Immature natural killer cell (primary cell): ENCODE measurements at regions not wholly inside any gene's neighbourhood (a gene's known extent, or its start where the extent isn't known, plus 50 kb on each side); places are given as distances from the start of the nearest gene placed in this dataset.

Experiments
- DNase-seq, 3 donors: peaks; one replicate each; pipeline ENCODE4 v3.0.0; 2022; ENCODE audit warnings: mixed read lengths in 1 of 3
- H3K27ac Mint-ChIP-seq, 6 donors: one replicate each; pipeline ENCODE4 v1.8.0; 2020; ENCODE audit warnings: mixed read lengths in 6 of 6, mild to moderate bottlenecking in 5 of 6, inconsistent platforms in 4 of 6, moderate library complexity in 3 of 6
- H3K27me3 Mint-ChIP-seq, 3 donors: one replicate each; pipeline ENCODE4 v1.8.0; 2020 to 2021; ENCODE audit warnings: low read depth in 3 of 3, mild to moderate bottlenecking in 3 of 3, mixed read lengths in 3 of 3, moderate library complexity in 3 of 3, inconsistent platforms in 1 of 3
- H3K36me3 Mint-ChIP-seq, 3 donors: one replicate each; pipeline ENCODE4 v1.8.0; 2020; ENCODE audit warnings: mixed read lengths in 3 of 3, inconsistent platforms in 2 of 3, mild to moderate bottlenecking in 2 of 3
- H3K4me1 Mint-ChIP-seq, 2 donors: one replicate each; pipeline ENCODE4 v1.8.0; 2020; ENCODE audit warnings: inconsistent platforms in 2 of 2, mild to moderate bottlenecking in 2 of 2, mixed read lengths in 2 of 2, moderate library complexity in 1 of 2
- H3K4me3 Mint-ChIP-seq, 5 donors: one replicate each; pipeline ENCODE4 v1.8.0; 2020; ENCODE audit warnings: mild to moderate bottlenecking in 5 of 5, mixed read lengths in 5 of 5, inconsistent platforms in 3 of 5, moderate library complexity in 3 of 5
- H3K9me3 Mint-ChIP-seq, 6 donors: one replicate each; pipeline ENCODE4 v1.8.0; 2020; ENCODE audit warnings: mild to moderate bottlenecking in 6 of 6, mixed read lengths in 6 of 6, inconsistent platforms in 4 of 6, moderate library complexity in 3 of 6

GRCh38 chr4:147037069-147037468 is 91.4 kb upstream of the TTC29 start:
- no peak for DNase-seq
- Mint-ChIP-seq H3K4me1 (no peaks in the 10 kb centered on the region), H3K9me3 (no peaks in the 10 kb centered on the region), H3K36me3 (no peaks in the 10 kb centered on the region), H3K27ac (no peak overlapping the region), H3K4me3 (no peak overlapping the region), H3K27me3 (peaks cover 0 to 11% (median 0%) of the 10 kb centered on the region in 3 donors)

- no peak overlapping the region for H3K4me3 Mint-ChIP-seq
- no peaks in the 10 kb centered on the region for H3K4me1 Mint-ChIP-seq
- no peak overlapping the region for H3K27ac Mint-ChIP-seq
- peaks cover 0 to 11% (median 0%) of the 10 kb centered on the region in 3 donors for H3K27me3 Mint-ChIP-seq
- H3K36me3 Mint-ChIP-seq = no peaks in the 10 kb centered on the region
- no peak for DNase-seq
- peaks cover 0 to 1% (median 0%) of the 10 kb centered on the region in 6 donors for H3K9me3 Mint-ChIP-seq
Measured at GRCh38 chr4:147039976-147040575, 94.4 kb upstream of the TTC29 start.

GRCh38 chr4:147040874-147041273 is 95.2 kb upstream of the TTC29 start:
- no peak overlapping the region for H3K27ac Mint-ChIP-seq
- no peaks in the 10 kb centered on the region for H3K4me1 Mint-ChIP-seq
- peaks cover 0 to 3% (median 0%) of the 10 kb centered on the region in 6 donors for H3K9me3 Mint-ChIP-seq
- H3K36me3 Mint-ChIP-seq = no peaks in the 10 kb centered on the region
- H3K27me3 Mint-ChIP-seq = peaks cover 0 to 14% (median 0%) of the 10 kb centered on the region in 3 donors
- no peak for DNase-seq
- H3K4me3 Mint-ChIP-seq = no peak overlapping the region

GRCh38 chr4:147041376-147041775 is 95.7 kb upstream of the TTC29 start:
- peaks cover 0 to 14% (median 3%) of the 10 kb centered on the region in 3 donors for H3K27me3 Mint-ChIP-seq
- H3K36me3 Mint-ChIP-seq = no peaks in the 10 kb centered on the region
- no peak for DNase-seq
- H3K4me3 Mint-ChIP-seq = no peak overlapping the region
- H3K27ac Mint-ChIP-seq = no peak overlapping the region
- peaks cover 0 to 3% (median 0%) of the 10 kb centered on the region in 6 donors for H3K9me3 Mint-ChIP-seq
- H3K4me1 Mint-ChIP-seq = no peaks in the 10 kb centered on the region

- Mint-ChIP-seq H3K9me3 (peaks cover 0 to 3% (median 0%) of the 10 kb centered on the region in 6 donors), H3K4me3 (no peak overlapping the region), H3K36me3 (no peaks in the 10 kb centered on the region), H3K4me1 (no peaks in the 10 kb centered on the region), H3K27me3 (peaks cover 0 to 15% (median 4%) of the 10 kb centered on the region in 3 donors), H3K27ac (no peak overlapping the region)
- no peak for DNase-seq
Measured at GRCh38 chr4:147042046-147042445, 96.4 kb upstream of the TTC29 start.

GRCh38 chr4:147044241-147044640 is 98.6 kb upstream of the TTC29 start:
- peaks cover 0 to 15% (median 4%) of the 10 kb centered on the region in 3 donors for H3K27me3 Mint-ChIP-seq
- H3K9me3 Mint-ChIP-seq = peaks cover 0 to 3% (median 0%) of the 10 kb centered on the region in 6 donors
- H3K36me3 Mint-ChIP-seq = no peaks in the 10 kb centered on the region
- H3K4me3 Mint-ChIP-seq = no peak overlapping the region
- H3K4me1 Mint-ChIP-seq = no peaks in the 10 kb centered on the region
- no peak for DNase-seq
- no peak overlapping the region for H3K27ac Mint-ChIP-seq

GRCh38 chr4:147049946-147050345 is 104.3 kb upstream of the TTC29 start:
- Mint-ChIP-seq H3K27ac (no peak overlapping the region), H3K4me3 (no peak overlapping the region), H3K9me3 (peaks cover 0 to 3% (median 0%) of the 10 kb centered on the region in 6 donors), H3K27me3 (peaks cover 4 to 13% (median 4%) of the 10 kb centered on the region in 3 donors), H3K4me1 (no peaks in the 10 kb centered on the region), H3K36me3 (no peaks in the 10 kb centered on the region)
- no peak for DNase-seq

GRCh38 chr4:147050356-147050765 is 104.7 kb upstream of the TTC29 start:
- H3K27ac Mint-ChIP-seq = no peak overlapping the region
- no peaks in the 10 kb centered on the region for H3K9me3 Mint-ChIP-seq
- no peaks in the 10 kb centered on the region for H3K36me3 Mint-ChIP-seq
- no peak overlapping the region for H3K4me3 Mint-ChIP-seq
- no peak for DNase-seq
- H3K4me1 Mint-ChIP-seq = no peaks in the 10 kb centered on the region
- peaks cover 4 to 10% (median 4%) of the 10 kb centered on the region in 3 donors for H3K27me3 Mint-ChIP-seq

- DNase-seq = no peak
- Mint-ChIP-seq H3K4me1 (peaks cover 4 to 7% of the 10 kb centered on the region in 2 donors), H3K36me3 (no peaks in the 10 kb centered on the region), H3K27ac (no peak overlapping the region), H3K9me3 (no peaks in the 10 kb centered on the region), H3K4me3 (no peak overlapping the region), H3K27me3 (peaks cover 0 to 4% (median 3%) of the 10 kb centered on the region in 3 donors)
Measured at GRCh38 chr4:147052361-147052760, 106.7 kb upstream of the TTC29 start.

- no peak overlapping the region for H3K4me3 Mint-ChIP-seq
- no peaks in the 10 kb centered on the region for H3K36me3 Mint-ChIP-seq
- no peak overlapping the region for H3K27ac Mint-ChIP-seq
Measured at GRCh38 chr4:147054228-147054872, 108.7 kb upstream of the TTC29 start.

GRCh38 chr4:147056940-147057610 is 111.4 kb upstream of the TTC29 start:
- Mint-ChIP-seq H3K9me3 (no peaks in the 10 kb centered on the region), H3K27me3 (peaks cover 0 to 2% (median 2%) of the 10 kb centered on the region in 3 donors), H3K4me3 (peak overlapping the region; percentile 83 to 94 (median 90)), H3K36me3 (no peaks in the 10 kb centered on the region), H3K27ac (peak overlapping the region in 5 of 6 donors; percentile 59 to 92 (median 75)), H3K4me1 (peaks cover 9 to 15% of the 10 kb centered on the region in 2 donors)
- DNase-seq = no peak

More at GRCh38 chr4:147054228-147054872, 108.7 kb upstream of the TTC29 start:
- H3K27me3 Mint-ChIP-seq = peaks cover 0 to 4% (median 3%) of the 10 kb centered on the region in 3 donors
- H3K4me1 Mint-ChIP-seq = peaks cover 9 to 15% of the 10 kb centered on the region in 2 donors
- no peak for DNase-seq
- H3K9me3 Mint-ChIP-seq = no peaks in the 10 kb centered on the region

GRCh38 chr4:147057611-147058190 is 112.0 kb upstream of the TTC29 start:
- H3K36me3 Mint-ChIP-seq = no peaks in the 10 kb centered on the region
- H3K4me3 Mint-ChIP-seq = peak overlapping the region; percentile 83 to 94 (median 90)
- H3K27me3 Mint-ChIP-seq = peaks cover 0 to 2% (median 2%) of the 10 kb centered on the region in 3 donors
- no peaks in the 10 kb centered on the region for H3K9me3 Mint-ChIP-seq
- H3K27ac Mint-ChIP-seq = peak overlapping the region in 5 of 6 donors; percentile 59 to 92 (median 75)
- H3K4me1 Mint-ChIP-seq = peaks cover 9 to 15% of the 10 kb centered on the region in 2 donors
- DNase-seq = no peak

- Mint-ChIP-seq H3K4me1 (peaks cover 9 to 15% of the 10 kb centered on the region in 2 donors), H3K36me3 (no peaks in the 10 kb centered on the region), H3K4me3 (no peak overlapping the region), H3K9me3 (no peaks in the 10 kb centered on the region), H3K27me3 (peaks cover 2 to 3% (median 2%) of the 10 kb centered on the region in 3 donors), H3K27ac (no peak overlapping the region)
- DNase-seq = no peak
Measured at GRCh38 chr4:147059064-147059731, 113.5 kb upstream of the TTC29 start.
